HG03432 (cell line): ENCODE measurements at regions not wholly inside any gene's neighbourhood (a gene's known extent, or its start where the extent isn't known, plus 50 kb on each side); places are given as distances from the start of the nearest gene placed in this dataset.
"Not testable (repeated sequence)": the region's sequence is repeated elsewhere in the genome, so short reads cannot be mapped to it uniquely, and the experiment has no call there.

Experiments used
- ATAC-seq: cut with Tn5 transposase; IDR thresholded peaks from one replicate; pipeline ENCODE4 v1.9.1; 2021; ENCODE audit warnings: mild to moderate bottlenecking, moderate library complexity; ENCODE audit not compliant: unreplicated experiment

GRCh38 chr4:189779281-189779980, 161.2 kb upstream of the FRG1 start:
- ATAC-seq, result no peak

- no peak for ATAC-seq
Measured at GRCh38 chr4:189780391-189780790, 160.3 kb upstream of the FRG1 start.

- ATAC-seq, result no peak
Measured at GRCh38 chr4:189784651-189785050, 156.0 kb upstream of the FRG1 start.

DNA sequence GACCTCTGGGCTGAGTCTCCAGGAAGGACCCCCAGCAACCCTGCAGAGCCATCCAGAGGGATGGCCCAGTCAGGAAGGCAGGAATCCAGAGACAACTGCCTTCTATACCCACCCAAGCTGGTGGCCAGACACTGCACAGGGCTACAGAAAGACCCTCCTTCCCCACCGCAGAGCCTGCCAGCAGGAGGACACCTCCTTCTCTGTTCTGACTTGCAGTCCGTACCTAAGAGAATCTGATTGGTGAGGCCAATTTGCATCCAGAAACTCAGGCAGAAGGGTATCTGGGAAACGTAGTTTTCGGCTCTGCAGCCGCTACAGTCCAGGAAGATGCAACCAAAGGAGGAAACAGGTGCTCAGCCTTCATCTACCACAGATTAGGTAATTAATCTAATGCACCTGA, 155.4 kb upstream of the FRG1 start:
- ATAC-seq, result no peak

- ATAC-seq, result no peak
Measured at GRCh38 chr4:189786447-189786846, 154.2 kb upstream of the FRG1 start.

DNA sequence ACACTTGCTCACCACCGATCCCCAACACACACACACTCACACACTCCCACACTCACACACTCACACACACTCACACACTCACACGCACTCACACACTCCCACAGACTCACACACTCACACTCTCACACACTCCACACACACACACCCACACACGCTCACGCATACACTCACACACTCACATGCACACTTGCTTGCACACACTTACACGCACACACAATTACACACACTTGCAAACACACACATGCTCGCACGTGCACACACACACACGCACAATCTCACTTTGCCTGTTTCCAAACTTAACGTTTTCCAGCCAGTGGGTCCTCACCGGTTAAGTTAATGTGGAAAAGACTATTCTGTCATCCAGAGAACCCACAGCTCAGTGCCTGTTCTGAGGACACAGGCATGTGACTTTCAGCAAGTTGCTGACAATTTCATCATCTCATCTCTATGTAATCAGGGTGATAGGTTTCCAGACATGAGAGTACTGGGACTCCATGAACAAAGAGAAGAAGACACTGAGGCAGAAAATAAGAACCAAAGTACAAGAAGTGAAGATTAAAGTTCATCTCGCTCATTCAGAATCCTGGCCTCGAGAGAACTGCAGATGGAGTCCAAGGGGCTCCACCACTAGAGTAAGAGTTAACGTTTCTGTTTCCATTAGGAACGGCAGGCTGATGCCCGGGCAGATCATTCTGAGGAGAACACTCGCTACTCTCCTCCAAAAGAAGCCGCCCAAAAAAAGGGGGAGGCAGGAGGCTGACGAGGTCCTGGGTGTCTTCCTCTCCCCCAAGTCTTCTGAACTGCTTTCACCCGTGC, 153.2 kb upstream of the FRG1 start:
- ATAC-seq, result no peak

- ATAC-seq, result peak; percentile 95
Measured at GRCh38 chr4:189792924-189793618, 147.6 kb upstream of the FRG1 start.

GRCh38 chr4:189800545-189801088, 140.1 kb upstream of the FRG1 start:
- no peak for ATAC-seq

GRCh38 chr4:189802884-189803283, 137.8 kb upstream of the FRG1 start:
- no peak for ATAC-seq

DNA sequence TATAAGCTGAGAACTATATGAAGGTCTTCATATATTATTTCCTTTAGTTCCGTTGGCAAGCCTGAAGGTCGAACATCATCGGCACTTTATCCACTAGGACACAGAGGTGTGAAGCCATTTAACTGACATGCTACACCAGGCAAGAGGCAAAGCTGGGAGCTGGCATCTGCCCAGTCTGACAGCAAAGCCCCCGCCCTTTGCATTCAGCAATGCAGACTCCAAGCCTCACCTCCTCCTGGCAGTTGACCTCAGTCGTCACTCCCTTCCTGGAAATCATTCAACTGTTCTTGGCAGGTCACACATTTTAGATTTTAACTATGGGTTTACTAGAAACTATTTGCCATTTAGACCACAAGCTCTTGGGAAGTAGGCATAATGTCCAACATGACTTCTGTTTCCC, 135.8 kb upstream of the FRG1 start:
- no peak for ATAC-seq

GRCh38 chr4:189806506-189806905, 134.2 kb upstream of the FRG1 start:
- no peak for ATAC-seq

GRCh38 chr4:189807031-189807430, 133.6 kb upstream of the FRG1 start:
- ATAC-seq, result no peak

- no peak for ATAC-seq
Measured at GRCh38 chr4:189809241-189809735, 131.4 kb upstream of the FRG1 start.

GRCh38 chr4:189809839-189810238, 130.8 kb upstream of the FRG1 start:
- no peak for ATAC-seq

DNA sequence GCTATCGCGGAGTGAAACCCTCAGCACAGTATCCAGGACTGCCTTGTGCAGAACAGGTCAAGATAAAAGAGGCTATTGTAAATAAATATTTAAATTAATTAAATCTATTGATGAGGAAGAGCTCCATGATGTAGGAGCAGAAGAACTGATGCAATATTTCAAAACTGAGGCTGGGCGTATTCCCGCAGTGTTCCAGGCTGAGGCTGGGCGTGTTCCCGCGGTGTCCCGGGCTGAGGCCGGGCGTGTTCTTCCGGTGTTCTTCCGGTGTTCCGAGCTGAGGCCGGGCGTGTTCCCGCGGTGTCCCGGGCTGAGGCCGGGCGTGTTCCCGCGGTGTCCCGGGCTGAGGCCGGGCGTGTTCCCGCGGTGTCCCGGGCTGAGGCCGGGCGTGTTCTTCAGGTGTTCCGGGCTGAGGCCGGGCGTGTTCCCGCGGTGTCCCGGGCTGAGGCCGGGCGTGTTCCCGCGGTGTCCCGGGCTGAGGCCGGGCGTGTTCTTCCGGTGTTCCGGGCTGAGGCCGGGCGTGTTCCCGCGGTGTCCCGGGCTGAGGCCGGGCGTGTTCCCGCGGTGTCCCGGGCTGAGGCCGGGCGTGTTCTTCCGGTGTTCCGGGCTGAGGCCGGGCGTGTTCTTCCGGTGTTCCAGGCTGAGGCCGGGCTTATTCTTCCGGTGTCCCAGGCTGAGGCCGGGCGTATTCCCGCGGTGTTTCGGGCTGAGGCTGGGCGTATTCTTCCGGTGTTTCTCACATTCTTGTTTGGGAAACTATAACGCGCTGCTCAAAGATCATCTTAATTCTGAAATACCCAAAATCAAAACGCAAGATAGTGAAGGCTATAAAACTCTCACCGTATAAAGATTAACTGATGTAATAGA, 130.1 kb upstream of the FRG1 start:
- not testable (repeated sequence) for ATAC-seq

DNA sequence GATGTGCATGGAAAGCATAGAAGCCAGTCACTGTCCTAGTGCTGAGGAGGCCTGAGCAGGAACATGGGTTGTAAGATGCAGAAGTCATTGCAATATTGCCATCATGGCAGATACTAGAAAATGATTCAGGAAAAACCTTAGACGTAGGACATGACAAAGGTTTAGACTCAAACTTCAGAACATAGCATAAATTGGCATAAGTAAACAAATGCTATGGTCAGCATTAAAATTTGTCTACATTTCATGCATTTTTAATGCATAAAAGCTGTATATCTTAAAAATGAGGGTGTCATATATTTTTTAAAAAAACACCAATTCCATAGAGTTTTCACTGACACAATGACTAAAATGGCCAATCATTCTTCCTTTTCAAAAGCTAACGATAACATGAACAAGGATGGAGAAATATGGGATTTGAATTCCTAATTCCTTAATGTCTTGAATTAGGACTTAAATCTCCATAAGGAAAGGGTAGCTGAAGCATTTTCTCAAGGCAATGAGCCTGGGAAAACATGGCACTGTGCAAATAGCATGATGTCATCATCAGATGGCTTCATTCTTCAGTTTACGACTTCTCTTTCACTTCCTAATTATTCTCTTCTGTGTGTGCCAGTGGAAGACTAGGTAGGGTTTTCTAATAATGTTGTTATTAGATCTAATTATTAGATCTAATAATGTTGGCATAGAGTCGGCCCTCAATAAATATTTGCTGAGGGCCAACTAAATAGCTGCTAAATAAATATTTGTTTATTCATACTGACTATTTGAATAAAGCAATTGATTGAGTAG, 125.1 kb upstream of the FRG1 start:
- ATAC-seq, result no peak

- ATAC-seq, result no peak
Measured at GRCh38 chr4:189822326-189822725, 118.3 kb upstream of the FRG1 start.

- no peak for ATAC-seq
Measured at GRCh38 chr4:189823591-189823990, 117.1 kb upstream of the FRG1 start.

DNA sequence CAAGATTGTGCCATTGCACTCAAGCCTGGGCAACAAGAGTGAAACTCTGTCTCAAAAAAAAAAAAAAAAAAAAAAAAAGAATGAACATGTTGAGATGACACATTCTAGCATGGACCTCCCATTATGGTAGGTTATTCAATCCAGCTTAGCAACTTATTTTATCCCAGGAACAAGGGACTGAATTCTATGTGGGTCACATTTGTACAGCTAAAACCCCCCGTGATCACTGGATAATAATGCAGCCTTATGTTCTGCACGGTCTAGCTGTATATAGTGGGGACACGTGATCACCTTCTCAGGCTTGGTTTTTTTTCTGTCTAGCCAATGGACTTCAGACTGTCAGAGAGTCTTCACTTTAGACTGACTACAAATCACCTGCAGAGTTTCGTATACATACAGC, 115.2 kb upstream of the FRG1 start:
- no peak for ATAC-seq

- ATAC-seq, result no peak
Measured at GRCh38 chr4:189826657-189827056, 114.0 kb upstream of the FRG1 start.
